H1 (cell line): ENCODE measurements at regions not wholly inside any gene's neighbourhood (a gene's known extent, or its start where the extent isn't known, plus 50 kb on each side); places are given as distances from the start of the nearest gene placed in this dataset.

Source experiments
- CBX5 ChIP-seq: fragments of 300-800, 300-1000 bp; sonication (generic); IDR thresholded peaks from 2 replicates; pipeline ENCODE4 v1.7.1; 2016; ENCODE audit warnings: antibody characterized with exemption, low read length, low read depth
- EZH2 ChIP-seq: fragments of 200-600 bp; sonication (generic); IDR thresholded peaks from 2 replicates; pipeline ENCODE4 v1.7.1; 2012; ENCODE audit warnings: low read depth, mild to moderate bottlenecking, moderate library complexity, low read length, inconsistent platforms; ENCODE audit not compliant: severe bottlenecking
- GABPA ChIP-seq: IDR thresholded peaks from 2 replicates; pipeline ENCODE4 v1.6.1; 2011; ENCODE audit warnings: mild to moderate bottlenecking, low read length, moderate library complexity, borderline replicate concordance; ENCODE audit not compliant: insufficient read depth
- KDM4A ChIP-seq: IDR thresholded peaks from one replicate; pipeline ENCODE4 v1.7.1; 2012; ENCODE audit warnings: low read depth, mild to moderate bottlenecking, moderate library complexity, low read length, inconsistent platforms; ENCODE audit not compliant: severe bottlenecking
- RAD21 ChIP-seq, 2 experiments: IDR thresholded peaks in 1 of 2; conservative IDR thresholded peaks in 1 of 2; 2 replicates each; pipeline ENCODE4 v1.6.1; 2011; ENCODE audit warnings: low read depth in 2 of 2, low read length in 2 of 2, improper control_type of control experiment in 1 of 2, inconsistent platforms in 1 of 2, mild to moderate bottlenecking in 1 of 2, moderate library complexity in 1 of 2
- SUZ12 ChIP-seq: fragments of 200-600 bp; sonication (generic); IDR thresholded peaks from 2 replicates; pipeline ENCODE4 v1.6.1; 2012; ENCODE audit warnings: mild to moderate bottlenecking, inconsistent platforms, low read length, moderate library complexity, mixed read lengths
- TAF7 ChIP-seq: optimal IDR thresholded peaks from 2 replicates; pipeline ENCODE3; 2011; ENCODE audit warnings: low read depth, mild to moderate bottlenecking, inconsistent platforms, low read length, moderate library complexity, borderline replicate concordance

GRCh38 chrX:45344594-45344993, 143.9 kb upstream of the DIPK2B start (continued):
- TF ChIP-seq SUZ12 (no peak), RAD21 (IDR thresholded peaks at IDR 0.05 in 1 of 2, conservative IDR thresholded peaks at IDR 0.05 in 1 of 2; ENCODE audit: low read depth in 2 of 2, low read length in 2 of 2) (no peak), EZH2 (no peak), KDM4A (no peak), CBX5 (no peak), TAF7 (no peak), GABPA (no peak)
